Immature natural killer cell (primary cell): ENCODE measurements at regions not wholly inside any gene's neighbourhood (a gene's known extent, or its start where the extent isn't known, plus 50 kb on each side); places are given as distances from the start of the nearest gene placed in this dataset.
"Not testable (repeated sequence)": the region's sequence is repeated elsewhere in the genome, so short reads cannot be mapped to it uniquely, and the experiment has no call there.

Source experiments
- DNase-seq, 3 donors: peaks; one replicate each; pipeline ENCODE4 v3.0.0; 2022; ENCODE audit warnings: mixed read lengths in 1 of 3
- H3K27ac Mint-ChIP-seq, 6 donors: one replicate each; pipeline ENCODE4 v1.8.0; 2020; ENCODE audit warnings: mixed read lengths in 6 of 6, mild to moderate bottlenecking in 5 of 6, inconsistent platforms in 4 of 6, moderate library complexity in 3 of 6
- H3K27me3 Mint-ChIP-seq, 3 donors: one replicate each; pipeline ENCODE4 v1.8.0; 2020 to 2021; ENCODE audit warnings: low read depth in 3 of 3, mild to moderate bottlenecking in 3 of 3, mixed read lengths in 3 of 3, moderate library complexity in 3 of 3, inconsistent platforms in 1 of 3
- H3K36me3 Mint-ChIP-seq, 3 donors: one replicate each; pipeline ENCODE4 v1.8.0; 2020; ENCODE audit warnings: mixed read lengths in 3 of 3, inconsistent platforms in 2 of 3, mild to moderate bottlenecking in 2 of 3
- H3K4me1 Mint-ChIP-seq, 2 donors: one replicate each; pipeline ENCODE4 v1.8.0; 2020; ENCODE audit warnings: inconsistent platforms in 2 of 2, mild to moderate bottlenecking in 2 of 2, mixed read lengths in 2 of 2, moderate library complexity in 1 of 2
- H3K4me3 Mint-ChIP-seq, 5 donors: one replicate each; pipeline ENCODE4 v1.8.0; 2020; ENCODE audit warnings: mild to moderate bottlenecking in 5 of 5, mixed read lengths in 5 of 5, inconsistent platforms in 3 of 5, moderate library complexity in 3 of 5
- H3K9me3 Mint-ChIP-seq, 6 donors: one replicate each; pipeline ENCODE4 v1.8.0; 2020; ENCODE audit warnings: mild to moderate bottlenecking in 6 of 6, mixed read lengths in 6 of 6, inconsistent platforms in 4 of 6, moderate library complexity in 3 of 6

DNA sequence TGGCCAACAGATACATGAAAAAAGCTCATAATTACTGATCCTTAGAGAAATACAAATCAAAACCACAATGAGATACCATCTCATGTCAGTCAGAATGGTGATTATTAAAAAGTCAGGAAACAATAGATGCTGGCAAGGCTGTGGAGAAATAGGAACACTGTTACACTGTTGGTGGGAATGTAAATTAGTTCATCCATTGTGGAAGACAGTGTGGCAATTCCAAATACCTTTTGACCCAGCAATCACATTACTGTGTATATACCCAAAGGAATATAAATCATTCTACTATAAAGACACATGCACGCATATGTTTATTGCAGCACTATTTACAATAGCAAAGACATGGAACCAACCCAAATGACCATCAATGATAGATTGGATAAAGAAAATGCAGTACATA, 583.9 kb upstream of the GALNTL6 start:
- DNase-seq, H3K27ac Mint-ChIP-seq, H3K4me3 Mint-ChIP-seq, H3K36me3 Mint-ChIP-seq, H3K27me3 Mint-ChIP-seq, H3K4me1 Mint-ChIP-seq: not testable (repeated sequence)
- H3K9me3 Mint-ChIP-seq, result peaks cover 3 to 27% (median 13%) of the 10 kb centered on the region in 6 donors

DNA sequence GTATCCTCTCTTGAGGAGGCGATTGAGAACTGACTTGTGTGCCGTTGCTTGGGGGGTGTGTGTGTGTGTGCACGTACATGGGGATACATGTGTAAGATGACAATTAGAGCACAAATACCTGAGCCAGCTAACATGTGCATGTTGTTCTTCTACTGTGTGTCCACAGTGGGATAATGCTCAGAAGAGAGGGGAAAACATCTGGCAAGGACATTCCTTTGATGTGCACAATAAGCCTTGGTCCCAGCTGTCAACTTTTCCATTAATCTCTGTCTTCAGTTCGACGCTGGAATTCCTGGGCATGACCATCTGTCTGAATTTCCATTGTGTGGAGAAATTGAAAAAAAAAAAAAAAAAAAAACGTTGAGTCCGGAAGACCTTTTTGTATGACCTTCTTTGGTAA, 592.0 kb upstream of the GALNTL6 start:
- DNase-seq, result no peak
- no peak overlapping the region for H3K4me3 Mint-ChIP-seq
- no peaks in the 10 kb centered on the region for H3K4me1 Mint-ChIP-seq
- H3K9me3 Mint-ChIP-seq, result peaks cover 6 to 59% (median 22%) of the 10 kb centered on the region in 6 donors
- peaks cover 0 to 1% (median 0%) of the 10 kb centered on the region in 3 donors for H3K27me3 Mint-ChIP-seq
- H3K27ac Mint-ChIP-seq, result no peak overlapping the region
- H3K36me3 Mint-ChIP-seq, result no peaks in the 10 kb centered on the region

DNA sequence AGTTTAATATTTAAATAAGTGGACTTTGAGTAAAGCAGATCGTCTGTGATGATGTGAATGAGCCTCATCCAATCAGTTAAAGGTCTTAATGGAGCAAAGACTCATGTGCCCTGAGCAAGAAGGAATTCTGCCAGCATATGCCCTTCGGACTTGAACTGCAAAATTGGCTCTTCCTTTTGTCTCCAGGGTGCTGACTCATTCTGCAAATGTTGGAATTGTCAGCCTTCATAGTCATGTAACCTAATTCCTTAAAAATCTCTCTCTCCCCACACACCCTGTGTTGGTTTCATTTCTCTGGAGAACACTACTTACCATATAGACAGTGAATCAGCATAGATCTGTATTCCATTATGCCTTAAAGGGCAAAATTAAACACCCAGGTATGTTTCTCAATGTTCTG, 609.8 kb upstream of the GALNTL6 start:
- Mint-ChIP-seq H3K9me3 (peaks cover 11 to 67% (median 29%) of the 10 kb centered on the region in 6 donors), H3K36me3 (peaks cover 0 to 6% (median 0%) of the 10 kb centered on the region in 3 donors), H3K27ac (no peak overlapping the region), H3K27me3 (no peaks in the 10 kb centered on the region), H3K4me3 (no peak overlapping the region), H3K4me1 (no peaks in the 10 kb centered on the region)
- DNase-seq, result no peak

DNA sequence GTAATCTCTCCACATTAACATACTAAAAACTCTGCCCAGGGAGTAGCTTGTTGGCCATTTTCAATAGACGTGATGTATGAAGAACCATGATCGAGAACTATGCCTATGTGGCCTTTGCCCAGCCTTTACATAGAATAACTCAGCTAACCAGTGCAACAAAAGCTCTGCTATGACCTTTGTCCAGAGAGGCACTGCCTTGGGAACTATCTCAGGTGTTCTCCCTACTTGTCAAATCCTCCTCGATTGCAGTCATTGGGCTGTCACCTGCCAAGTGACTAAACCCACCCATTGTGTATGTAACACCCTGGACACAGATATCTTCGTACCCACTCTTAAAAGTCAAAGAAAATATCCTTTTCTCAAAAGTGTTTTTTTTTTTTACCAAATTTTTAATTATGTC, 610.3 kb upstream of the GALNTL6 start:
- H3K27ac Mint-ChIP-seq, result no peak overlapping the region

DNA sequence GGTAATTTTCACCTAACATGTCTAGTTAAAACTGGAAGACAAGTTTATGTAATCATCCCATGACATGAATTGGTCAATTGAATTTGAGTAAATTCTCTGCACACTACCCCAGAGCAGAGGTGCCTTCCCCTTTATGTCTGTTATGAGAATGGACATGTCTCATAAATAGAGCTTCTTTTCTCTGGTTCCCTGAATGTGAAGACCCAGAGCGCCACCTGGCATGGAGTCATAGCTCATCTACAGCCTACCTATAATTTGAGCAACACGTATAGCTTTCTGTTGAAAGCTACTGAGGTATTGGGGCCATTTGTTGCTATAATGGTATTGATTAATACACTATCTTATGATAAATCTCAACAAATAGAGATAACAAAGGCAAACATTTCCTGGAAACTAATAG, 626.5 kb upstream of the GALNTL6 start:
- no peaks in the 10 kb centered on the region for H3K36me3 Mint-ChIP-seq
- peaks cover 2 to 54% (median 20%) of the 10 kb centered on the region in 6 donors for H3K9me3 Mint-ChIP-seq
- no peaks in the 10 kb centered on the region for H3K27me3 Mint-ChIP-seq
- no peak overlapping the region for H3K27ac Mint-ChIP-seq
- DNase-seq, result no peak
- H3K4me1 Mint-ChIP-seq, result no peaks in the 10 kb centered on the region
- H3K4me3 Mint-ChIP-seq, result no peak overlapping the region

More for the DNA sequence above, 610.3 kb upstream of the GALNTL6 start:
- no peak for DNase-seq
- Mint-ChIP-seq H3K27me3 (no peaks in the 10 kb centered on the region), H3K4me3 (no peak overlapping the region), H3K9me3 (peaks cover 11 to 67% (median 27%) of the 10 kb centered on the region in 6 donors), H3K4me1 (no peaks in the 10 kb centered on the region), H3K36me3 (peaks cover 0 to 6% (median 0%) of the 10 kb centered on the region in 3 donors)

DNA sequence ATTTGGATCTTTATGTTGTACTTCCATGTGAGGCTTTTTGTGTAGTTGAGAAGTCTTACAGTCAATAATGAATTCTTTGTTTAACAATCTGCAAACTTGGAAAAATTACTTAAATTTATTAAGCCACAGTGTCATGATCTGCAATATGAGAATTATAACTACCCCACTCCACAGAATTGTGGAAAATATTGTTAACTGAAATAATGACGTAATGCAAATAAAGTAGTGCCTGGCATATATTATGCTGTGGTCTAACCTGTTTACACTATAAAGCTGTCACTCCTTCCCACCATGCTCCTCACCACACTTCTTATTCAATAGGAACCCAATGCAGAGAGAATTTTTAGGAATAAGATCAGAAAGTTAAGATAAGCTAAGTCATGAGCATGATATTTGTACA, 632.1 kb upstream of the GALNTL6 start:
- Mint-ChIP-seq H3K4me1 (no peaks in the 10 kb centered on the region), H3K9me3 (peaks cover 0 to 42% (median 12%) of the 10 kb centered on the region in 6 donors), H3K36me3 (no peaks in the 10 kb centered on the region), H3K27ac (no peak overlapping the region), H3K27me3 (no peaks in the 10 kb centered on the region), H3K4me3 (no peak overlapping the region)
- DNase-seq, result no peak

DNA sequence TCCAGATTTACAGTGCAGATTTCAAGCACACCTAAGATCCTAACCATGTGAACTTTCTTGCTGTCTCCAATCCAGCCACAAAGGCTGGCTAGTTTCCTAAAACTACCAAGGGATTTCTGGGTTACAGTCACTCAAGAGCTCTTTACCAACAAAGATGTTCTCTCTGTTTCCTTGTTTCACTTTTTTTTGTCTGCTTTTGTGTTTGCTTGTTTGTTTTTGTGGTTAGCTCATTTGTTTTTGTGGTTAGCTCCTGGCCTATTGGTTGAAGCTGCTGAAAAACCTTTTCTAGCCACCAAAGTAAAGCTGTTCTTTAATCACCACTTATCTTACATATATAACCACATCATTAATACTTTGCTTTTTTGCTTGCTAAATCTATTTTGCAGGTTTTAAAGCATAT, 642.5 kb upstream of the GALNTL6 start:
- H3K27ac Mint-ChIP-seq, result no peak overlapping the region
- H3K4me3 Mint-ChIP-seq, result no peak overlapping the region
- H3K36me3 Mint-ChIP-seq, result no peaks in the 10 kb centered on the region
- no peaks in the 10 kb centered on the region for H3K4me1 Mint-ChIP-seq
- H3K27me3 Mint-ChIP-seq, result no peaks in the 10 kb centered on the region
- DNase-seq, result no peak
- H3K9me3 Mint-ChIP-seq, result peaks cover 11 to 52% (median 27%) of the 10 kb centered on the region in 6 donors

DNA sequence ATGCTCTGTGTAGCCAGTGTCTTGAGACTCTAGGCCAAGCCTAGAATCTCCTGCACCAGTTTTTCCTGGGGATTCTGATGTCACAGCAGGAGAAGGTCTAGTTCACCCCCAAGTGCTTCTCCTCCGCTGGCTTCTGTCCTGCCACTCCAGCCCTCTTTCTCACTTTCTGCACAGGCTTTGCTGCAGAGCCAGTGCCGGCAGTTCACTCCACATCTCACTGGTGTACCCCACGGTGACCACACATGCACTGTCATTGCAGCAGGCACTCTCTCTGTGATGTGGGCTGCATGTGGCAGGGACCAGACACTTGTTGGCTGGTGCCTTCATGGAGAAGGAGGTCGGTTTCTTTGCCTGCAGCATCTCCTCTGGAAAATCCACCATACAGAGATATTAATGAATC, 643.8 kb upstream of the GALNTL6 start:
- DNase-seq, result no peak
- Mint-ChIP-seq H3K27ac (no peak overlapping the region), H3K27me3 (no peaks in the 10 kb centered on the region), H3K4me3 (no peak overlapping the region), H3K36me3 (no peaks in the 10 kb centered on the region), H3K4me1 (no peaks in the 10 kb centered on the region), H3K9me3 (peaks cover 11 to 58% (median 34%) of the 10 kb centered on the region in 6 donors)

DNA sequence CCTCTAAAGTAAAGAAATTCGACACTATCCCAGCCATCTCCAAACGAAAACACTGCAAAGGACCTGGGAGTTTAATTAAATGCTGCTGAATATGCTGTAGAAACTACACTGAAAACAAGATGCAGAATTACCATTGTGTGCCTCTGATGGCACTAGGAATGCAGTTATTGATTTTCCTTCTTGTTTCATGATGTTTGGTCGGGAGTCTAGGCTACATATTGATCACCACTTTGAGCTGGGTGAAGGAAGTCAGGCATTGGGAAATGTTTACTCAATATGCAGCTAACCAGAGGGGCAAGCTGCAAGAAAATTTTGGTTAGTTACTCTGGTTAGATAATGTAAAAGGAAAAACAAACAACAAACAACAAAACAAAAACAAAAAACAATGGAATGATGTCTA, 650.7 kb upstream of the GALNTL6 start:
- Mint-ChIP-seq H3K27me3 (peaks cover 0 to 2% (median 0%) of the 10 kb centered on the region in 3 donors), H3K36me3 (no peaks in the 10 kb centered on the region), H3K9me3 (peaks cover 5 to 59% (median 30%) of the 10 kb centered on the region in 6 donors), H3K4me1 (no peaks in the 10 kb centered on the region), H3K27ac (no peak overlapping the region), H3K4me3 (no peak overlapping the region)
- no peak for DNase-seq

DNA sequence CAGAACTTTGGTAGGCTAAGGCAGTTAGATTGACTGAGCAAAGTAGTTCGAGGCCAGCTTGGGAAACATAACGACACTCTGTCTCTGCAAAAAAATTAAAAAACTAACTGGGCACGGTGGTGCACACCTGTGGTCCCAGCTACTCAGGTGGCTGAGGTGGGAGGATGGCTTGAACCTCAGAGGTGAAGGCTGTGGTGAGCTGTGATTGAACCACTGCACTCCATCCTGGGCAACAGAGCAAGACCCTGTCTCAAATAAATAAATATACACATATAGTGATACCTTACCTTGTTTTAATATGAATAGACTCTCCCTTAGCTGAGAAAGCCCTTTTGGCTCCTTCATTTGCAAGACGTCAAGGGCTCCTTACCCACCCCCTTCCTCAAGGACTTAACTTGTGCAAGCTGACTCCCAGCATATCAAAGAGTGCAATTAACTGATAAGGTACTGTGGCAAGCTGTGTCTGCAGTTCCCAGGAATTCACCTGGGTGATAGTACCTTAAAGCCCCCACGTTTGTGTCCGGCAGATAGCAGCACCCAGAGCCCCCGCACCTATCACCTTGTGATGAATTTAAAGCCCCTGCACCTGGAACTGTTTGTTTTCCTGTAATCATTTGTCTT, 655.6 kb upstream of the GALNTL6 start:
- H3K27me3 Mint-ChIP-seq, result peaks cover 0 to 2% (median 0%) of the 10 kb centered on the region in 3 donors

DNA sequence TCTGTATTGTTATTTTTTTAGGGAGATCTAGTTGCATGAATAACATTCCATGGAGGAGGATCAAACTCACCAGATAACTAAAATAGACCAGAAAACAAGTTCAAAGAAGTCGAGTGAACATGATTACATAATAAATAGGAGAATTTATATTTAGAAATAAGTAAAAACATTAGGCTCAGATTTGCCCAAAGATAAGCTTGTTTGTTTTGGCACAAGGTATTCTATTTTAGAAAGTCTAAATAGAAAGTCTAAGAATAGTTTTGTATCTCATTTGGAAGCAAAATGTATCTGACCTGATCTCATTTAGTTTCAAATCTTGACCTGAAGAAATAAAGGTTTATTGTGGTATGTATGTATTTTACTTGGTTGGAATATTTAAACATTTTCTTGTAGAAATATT, 670.6 kb upstream of the GALNTL6 start:
- Mint-ChIP-seq H3K4me3 (no peak overlapping the region), H3K9me3 (peaks cover 8 to 42% (median 17%) of the 10 kb centered on the region in 6 donors), H3K27ac (no peak overlapping the region), H3K4me1 (no peaks in the 10 kb centered on the region), H3K36me3 (peaks cover 0 to 5% (median 0%) of the 10 kb centered on the region in 3 donors), H3K27me3 (no peaks in the 10 kb centered on the region)
- DNase-seq, result no peak

More for the DNA sequence above, 655.6 kb upstream of the GALNTL6 start:
- no peak overlapping the region for H3K4me3 Mint-ChIP-seq
- H3K9me3 Mint-ChIP-seq, result peaks cover 15 to 42% (median 21%) of the 10 kb centered on the region in 6 donors
- no peak for DNase-seq
- no peak overlapping the region for H3K27ac Mint-ChIP-seq
- no peaks in the 10 kb centered on the region for H3K4me1 Mint-ChIP-seq
- H3K36me3 Mint-ChIP-seq, result no peaks in the 10 kb centered on the region

DNA sequence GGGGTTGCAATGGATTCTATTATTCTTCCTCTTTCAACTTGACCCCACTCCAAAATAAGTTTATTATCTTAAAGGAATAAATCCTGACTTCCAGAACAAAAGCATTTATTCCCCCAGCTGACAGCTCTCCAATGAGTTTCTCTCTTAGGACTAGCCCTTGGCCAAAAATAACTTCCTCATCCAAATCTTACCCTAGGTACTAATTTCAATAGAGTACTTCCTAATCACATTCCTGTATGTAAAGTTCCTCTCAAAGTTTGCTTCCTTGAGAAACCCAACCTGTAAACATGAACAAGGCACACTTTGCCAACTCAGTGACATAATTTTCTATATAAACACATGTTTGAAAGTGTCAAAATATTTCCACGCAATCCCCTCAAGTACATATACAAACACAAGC, 671.2 kb upstream of the GALNTL6 start:
- H3K4me3 Mint-ChIP-seq, result no peak overlapping the region
- H3K4me1 Mint-ChIP-seq, result no peaks in the 10 kb centered on the region
- peaks cover 8 to 47% (median 17%) of the 10 kb centered on the region in 6 donors for H3K9me3 Mint-ChIP-seq
- peaks cover 0 to 5% (median 0%) of the 10 kb centered on the region in 3 donors for H3K36me3 Mint-ChIP-seq
- H3K27ac Mint-ChIP-seq, result no peak overlapping the region
- no peak for DNase-seq
- no peaks in the 10 kb centered on the region for H3K27me3 Mint-ChIP-seq

DNA sequence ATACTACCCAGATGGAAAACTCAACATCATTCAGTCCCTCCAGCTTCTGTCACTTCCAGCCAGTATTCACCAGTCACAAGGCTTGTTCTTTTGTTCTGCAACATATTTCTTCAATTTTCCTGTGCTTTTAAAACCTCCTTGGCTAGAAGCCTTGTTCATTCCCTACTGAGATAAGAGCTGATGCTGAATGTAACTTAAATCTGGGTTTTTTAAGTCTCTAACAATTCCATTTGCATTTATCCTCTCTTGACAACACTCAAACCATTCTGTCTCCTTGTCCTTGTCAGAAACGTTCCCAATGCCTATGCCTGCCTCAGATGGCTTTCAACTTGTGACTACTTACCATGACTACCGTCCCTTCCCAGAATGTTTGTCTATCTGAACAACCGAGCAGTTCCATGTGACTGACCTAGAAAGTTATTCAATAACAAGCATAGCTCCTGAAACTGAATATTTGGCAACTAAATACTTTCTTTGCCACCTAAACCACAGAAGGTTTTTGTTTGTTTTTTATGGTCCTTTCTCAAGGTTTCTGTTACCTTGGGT, 682.9 kb upstream of the GALNTL6 start:
- Mint-ChIP-seq H3K9me3 (peaks cover 11 to 40% (median 27%) of the 10 kb centered on the region in 6 donors), H3K36me3 (no peaks in the 10 kb centered on the region), H3K27ac (no peak overlapping the region), H3K4me3 (no peak overlapping the region), H3K27me3 (no peaks in the 10 kb centered on the region), H3K4me1 (no peaks in the 10 kb centered on the region)
- no peak for DNase-seq

DNA sequence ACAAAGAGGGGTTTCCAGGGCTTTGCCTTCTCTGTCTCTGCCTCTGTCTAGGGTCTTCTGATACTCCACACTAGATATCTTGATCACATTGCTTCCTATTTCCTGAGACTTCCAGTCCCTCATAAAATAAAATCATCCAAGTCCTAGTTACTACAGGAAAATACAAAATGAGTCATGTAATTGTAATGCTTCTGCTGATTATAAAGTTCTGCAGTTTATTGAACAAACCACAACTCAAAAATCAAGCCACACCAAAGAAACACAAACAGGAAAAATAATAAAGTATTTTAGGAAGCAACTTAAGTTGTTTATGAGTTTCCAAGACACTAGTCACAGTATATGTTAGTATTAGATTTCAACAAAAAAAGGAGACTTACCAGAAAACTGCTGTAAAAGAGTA, 695.1 kb upstream of the GALNTL6 start:
- peaks cover 8 to 47% (median 30%) of the 10 kb centered on the region in 6 donors for H3K9me3 Mint-ChIP-seq
- H3K4me1 Mint-ChIP-seq, result no peaks in the 10 kb centered on the region
- H3K27me3 Mint-ChIP-seq, result no peaks in the 10 kb centered on the region
- H3K4me3 Mint-ChIP-seq, result no peak overlapping the region
- no peak for DNase-seq
- H3K36me3 Mint-ChIP-seq, result no peaks in the 10 kb centered on the region
- no peak overlapping the region for H3K27ac Mint-ChIP-seq

DNA sequence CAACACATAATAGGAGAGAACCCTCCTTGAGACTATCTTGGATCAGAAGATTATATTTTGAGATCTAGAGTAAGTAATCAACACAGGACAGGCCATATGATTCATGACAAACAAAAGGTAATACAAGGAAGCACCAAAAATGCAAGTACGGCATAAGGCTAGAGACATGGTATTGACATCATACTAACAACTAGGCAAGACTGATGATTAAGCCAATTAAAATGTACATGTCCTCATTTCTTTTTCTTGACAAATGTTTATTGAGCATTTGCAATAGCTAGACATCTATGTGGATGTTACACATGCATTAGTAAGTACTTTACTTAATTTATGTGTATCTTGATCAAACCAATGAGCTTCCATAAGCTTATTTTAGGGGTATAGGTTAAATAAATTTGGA, 695.7 kb upstream of the GALNTL6 start:
- Mint-ChIP-seq H3K4me1 (no peaks in the 10 kb centered on the region), H3K27ac (no peak overlapping the region), H3K36me3 (no peaks in the 10 kb centered on the region), H3K4me3 (no peak overlapping the region), H3K27me3 (no peaks in the 10 kb centered on the region), H3K9me3 (peaks cover 8 to 50% (median 32%) of the 10 kb centered on the region in 6 donors)
- no peak for DNase-seq
